ENCODE measurements at regions not wholly inside any gene's neighbourhood (a gene's known extent, or its start where the extent isn't known, plus 50 kb on each side); places are given as distances from the start of the nearest gene placed in this dataset.

GRCh38 chr4:106677213-106677612, 308.6 kb upstream of the GIMD1 start:
- TF ChIP-seq ZNF274 (IDR thresholded peaks at IDR 0.05; ENCODE audit: low read depth, low read length) (no peak), YY1 (IDR thresholded peaks at IDR 0.05; ENCODE audit: insufficient read depth, insufficient read length) (no peak), SUZ12 (IDR thresholded peaks at IDR 0.05; ENCODE audit: extremely low read depth, insufficient read depth, insufficient read length) (no peak)
